ENCODE measurements at regions not wholly inside any gene's neighbourhood (a gene's known extent, or its start where the extent isn't known, plus 50 kb on each side); places are given as distances from the start of the nearest gene placed in this dataset.
A peak's percentile ranks its signal among the peaks of the same experiment; 100 is the strongest.

- TF ChIP-seq CREB1 (CRISPR knock-in tag; IDR thresholded peaks at IDR 0.05; ENCODE audit: low read depth) = no peak
- TF ChIP-seq, protein P1, sequence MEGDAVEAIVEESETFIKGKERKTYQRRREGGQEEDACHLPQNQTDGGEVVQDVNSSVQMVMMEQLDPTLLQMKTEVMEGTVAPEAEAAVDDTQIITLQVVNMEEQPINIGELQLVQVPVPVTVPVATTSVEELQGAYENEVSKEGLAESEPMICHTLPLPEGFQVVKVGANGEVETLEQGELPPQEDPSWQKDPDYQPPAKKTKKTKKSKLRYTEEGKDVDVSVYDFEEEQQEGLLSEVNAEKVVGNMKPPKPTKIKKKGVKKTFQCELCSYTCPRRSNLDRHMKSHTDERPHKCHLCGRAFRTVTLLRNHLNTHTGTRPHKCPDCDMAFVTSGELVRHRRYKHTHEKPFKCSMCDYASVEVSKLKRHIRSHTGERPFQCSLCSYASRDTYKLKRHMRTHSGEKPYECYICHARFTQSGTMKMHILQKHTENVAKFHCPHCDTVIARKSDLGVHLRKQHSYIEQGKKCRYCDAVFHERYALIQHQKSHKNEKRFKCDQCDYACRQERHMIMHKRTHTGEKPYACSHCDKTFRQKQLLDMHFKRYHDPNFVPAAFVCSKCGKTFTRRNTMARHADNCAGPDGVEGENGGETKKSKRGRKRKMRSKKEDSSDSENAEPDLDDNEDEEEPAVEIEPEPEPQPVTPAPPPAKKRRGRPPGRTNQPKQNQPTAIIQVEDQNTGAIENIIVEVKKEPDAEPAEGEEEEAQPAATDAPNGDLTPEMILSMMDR (conservative IDR thresholded peaks at IDR 0.05; ENCODE audit: low read depth in 2 of 2) = no peak
Observed at GRCh38 chrY:15996014-15996413, 1471.7 kb downstream of the NLGN4Y start (continued).

DNA sequence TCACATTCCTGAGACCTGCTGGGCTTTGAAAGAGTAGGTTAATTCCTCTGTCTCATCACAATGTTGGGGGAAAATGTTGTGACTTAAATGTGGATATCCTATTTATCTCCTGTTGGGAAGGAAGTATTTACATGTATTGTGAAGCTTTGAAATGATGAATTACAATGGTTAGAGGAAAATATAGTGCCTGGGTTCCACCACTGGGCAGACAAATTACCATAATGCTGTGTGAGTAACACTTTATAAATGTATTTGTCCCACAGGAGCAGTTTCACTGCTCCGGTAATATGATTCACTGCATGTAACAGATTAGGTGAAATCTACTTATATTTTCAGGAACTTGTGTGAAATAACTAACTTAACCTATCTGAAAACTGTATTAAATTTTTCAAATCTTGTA is 1476.4 kb downstream of the NLGN4Y start:
- no peaks in the 10 kb centered on the region for H3K27me3 Mint-ChIP-seq (ENCODE audit: insufficient read depth, low read depth, poor library complexity)
- H3K4me3 Mint-ChIP-seq = no peak overlapping the region
- Histone ChIP-seq H3F3A (replicated peaks; ENCODE audit: low read depth) (no peaks in the 10 kb centered on the region), H3K79me2 (replicated peaks; ENCODE audit: insufficient read depth) (no peaks in the 10 kb centered on the region), H3K27ac (ENCODE audit: low read depth) (no peak overlapping the region), H3K4me2 (no peak overlapping the region), H3K4me3 (no peak overlapping the region), H3K27me3 (ENCODE audit: insufficient read depth) (no peaks in the 10 kb centered on the region), H3K4me1 (ENCODE audit: insufficient read depth) (peaks cover 6% of the 10 kb centered on the region; the same call in 1 of the 2 replicates), H4K20me1 (replicated peaks; ENCODE audit: insufficient read depth) (no peaks in the 10 kb centered on the region), H3K9me2 (ENCODE audit: insufficient read depth) (no peaks in the 10 kb centered on the region), H3K36me3 (ENCODE audit: insufficient read depth) (no peaks in the 10 kb centered on the region), H2AFZ (no peak overlapping the region)
- no peak for TF ChIP-seq ETS1 (IDR thresholded peaks at IDR 0.05)
- TF ChIP-seq JUNB (IDR thresholded peaks at IDR 0.05; ENCODE audit: unreplicated experiment) = no peak
- no peak for TF ChIP-seq ZNF331 (CRISPR knock-in tag; IDR thresholded peaks at IDR 0.05; ENCODE audit: low read depth)
- TF ChIP-seq ZNF114 (CRISPR knock-in tag; IDR thresholded peaks at IDR 0.05) = no peak
- no peak for TF ChIP-seq NANOG (IDR thresholded peaks at IDR 0.05; ENCODE audit: borderline replicate concordance)
- no peak for TF ChIP-seq EZH2phosphoT487 (IDR thresholded peaks at IDR 0.05; ENCODE audit: unreplicated experiment)
- TF ChIP-seq, protein P1 (conservative IDR thresholded peaks at IDR 0.05; ENCODE audit: low read depth in 2 of 2) = no peak
- TF ChIP-seq EZH2 (IDR thresholded peaks at IDR 0.05; ENCODE audit: low read depth, unreplicated experiment) = no peak
- TF ChIP-seq STAT1 (IDR thresholded peaks at IDR 0.05; ENCODE audit: unreplicated experiment) = no peak
- no peaks in the 10 kb centered on the region for H3K36me3 Mint-ChIP-seq (ENCODE audit: low read depth)
- peaks cover 5% of the 10 kb centered on the region; the same call in 2 of the 3 replicates for H3K4me1 Mint-ChIP-seq
- peak; percentile 1 for DNase-seq (ENCODE audit: low spot score)
- ATAC-seq = no peak
- no peaks in the 10 kb centered on the region for H3K9me3 Mint-ChIP-seq
- no peak overlapping the region for H3K27ac Mint-ChIP-seq

Measured in GM23338 (cell line).